ENCODE measurements at regions not wholly inside any gene's neighbourhood (a gene's known extent, or its start where the extent isn't known, plus 50 kb on each side); places are given as distances from the start of the nearest gene placed in this dataset.

DNA sequence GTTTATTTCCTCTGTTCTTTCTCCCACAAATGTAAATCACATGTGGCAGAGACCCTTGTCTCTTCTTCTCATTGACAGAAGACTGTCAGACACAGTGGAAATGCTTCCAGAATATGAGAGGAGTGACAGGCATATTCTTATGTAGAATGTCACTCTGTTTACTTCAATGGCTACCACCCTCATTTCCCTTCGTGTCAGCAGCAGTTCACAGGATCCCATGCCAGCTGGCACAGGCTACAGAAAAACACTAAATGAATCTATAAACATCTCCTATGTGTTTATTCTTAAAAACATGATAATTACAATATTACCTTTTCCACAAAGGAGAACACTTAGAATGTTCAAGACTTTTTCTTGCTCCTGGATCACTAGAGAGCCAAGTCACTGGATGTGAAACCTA, 183.8 kb upstream of the CNTN1 start:
- ChIA-PET SMC1A (ENCODE audit: uncharacterized antibody, unreplicated experiment) (interaction anchor here (1.0 kb wide), 1 partner anchor 172 kb away, joined by 3 read pairs; no protein-coding TSS in a partner anchor), POLR2A (no interaction called here), CTCF (no interaction called here), RAD21 (ENCODE audit: unreplicated experiment) (no interaction called here)
- Histone ChIP-seq H3K9me3 (replicated peaks; ENCODE audit: control insufficient read depth, insufficient read depth, low read length) (no peaks in the 10 kb centered on the region), H3K36me3 (ENCODE audit: control insufficient read depth in 2 of 2, insufficient read depth in 2 of 2, low read length in 1 of 2) (no peaks in the 10 kb centered on the region), H3K79me2 (ENCODE audit: control insufficient read depth, insufficient read depth, low read length) (no peaks in the 10 kb centered on the region), H3K27me3 (replicated peaks in 1 of 2; ENCODE audit: control insufficient read depth in 2 of 2, insufficient read depth in 2 of 2, low read length in 1 of 2) (no peaks in the 10 kb centered on the region), H3K4me1 (ENCODE audit: control insufficient read depth, insufficient read depth, low read length) (peaks cover 5% of the 10 kb centered on the region; the same call in 1 of the 2 replicates), H4K20me1 (ENCODE audit: control insufficient read depth, insufficient read depth) (no peaks in the 10 kb centered on the region), H3K4me2 (ENCODE audit: control insufficient read depth, insufficient read depth) (no peak overlapping the region), H3K9ac (ENCODE audit: control insufficient read depth, insufficient read depth, low read length) (no peak overlapping the region), H3K27ac (ENCODE audit: control insufficient read depth, insufficient read depth) (no peak overlapping the region), H3K4me3 (no peak overlapping the region), H2AFZ (ENCODE audit: control insufficient read depth, low read depth, low read length) (no peak overlapping the region)
- FAIRE-seq, result no peak
- in situ Hi-C loops (cut with MboI) (no loop called here), intact Hi-C loops (cut with micrococcal nuclease; ENCODE audit: unreplicated experiment) (no loop called here)
- no peak for ATAC-seq
- no TSS peak for BruUV-seq (replicated peaks)
- 38% methylated on average over 1 of the region's 1 CpG for WGBS (ENCODE audit: insufficient coverage, insufficient replicate concordance, low lambda C conversion rate, missing lambda C conversion rate)
- no peak for DNase-seq (ENCODE audit: low read depth, low spot score)
- TF ChIP-seq IKZF2 (IDR thresholded peaks at IDR 0.05), result no peak
- TF ChIP-seq BRCA1 (IDR thresholded peaks at IDR 0.05; ENCODE audit: low read depth, low read length), result no peak
- no peak for TF ChIP-seq EGR1 (IDR thresholded peaks at IDR 0.05; ENCODE audit: borderline replicate concordance in 1 of 2, low read depth in 2 of 2, low read length in 2 of 2)
- TF ChIP-seq TCF12 (IDR thresholded peaks at IDR 0.05; ENCODE audit: low read depth, low read length), result no peak
- TF ChIP-seq, protein P1, sequence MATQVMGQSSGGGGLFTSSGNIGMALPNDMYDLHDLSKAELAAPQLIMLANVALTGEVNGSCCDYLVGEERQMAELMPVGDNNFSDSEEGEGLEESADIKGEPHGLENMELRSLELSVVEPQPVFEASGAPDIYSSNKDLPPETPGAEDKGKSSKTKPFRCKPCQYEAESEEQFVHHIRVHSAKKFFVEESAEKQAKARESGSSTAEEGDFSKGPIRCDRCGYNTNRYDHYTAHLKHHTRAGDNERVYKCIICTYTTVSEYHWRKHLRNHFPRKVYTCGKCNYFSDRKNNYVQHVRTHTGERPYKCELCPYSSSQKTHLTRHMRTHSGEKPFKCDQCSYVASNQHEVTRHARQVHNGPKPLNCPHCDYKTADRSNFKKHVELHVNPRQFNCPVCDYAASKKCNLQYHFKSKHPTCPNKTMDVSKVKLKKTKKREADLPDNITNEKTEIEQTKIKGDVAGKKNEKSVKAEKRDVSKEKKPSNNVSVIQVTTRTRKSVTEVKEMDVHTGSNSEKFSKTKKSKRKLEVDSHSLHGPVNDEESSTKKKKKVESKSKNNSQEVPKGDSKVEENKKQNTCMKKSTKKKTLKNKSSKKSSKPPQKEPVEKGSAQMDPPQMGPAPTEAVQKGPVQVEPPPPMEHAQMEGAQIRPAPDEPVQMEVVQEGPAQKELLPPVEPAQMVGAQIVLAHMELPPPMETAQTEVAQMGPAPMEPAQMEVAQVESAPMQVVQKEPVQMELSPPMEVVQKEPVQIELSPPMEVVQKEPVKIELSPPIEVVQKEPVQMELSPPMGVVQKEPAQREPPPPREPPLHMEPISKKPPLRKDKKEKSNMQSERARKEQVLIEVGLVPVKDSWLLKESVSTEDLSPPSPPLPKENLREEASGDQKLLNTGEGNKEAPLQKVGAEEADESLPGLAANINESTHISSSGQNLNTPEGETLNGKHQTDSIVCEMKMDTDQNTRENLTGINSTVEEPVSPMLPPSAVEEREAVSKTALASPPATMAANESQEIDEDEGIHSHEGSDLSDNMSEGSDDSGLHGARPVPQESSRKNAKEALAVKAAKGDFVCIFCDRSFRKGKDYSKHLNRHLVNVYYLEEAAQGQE (IDR thresholded peaks at IDR 0.05; ENCODE audit: low read depth, low read length), result no peak
- no peak for TF ChIP-seq ZBED1 (IDR thresholded peaks at IDR 0.05; ENCODE audit: borderline replicate concordance)
- TF ChIP-seq WRNIP1 (IDR thresholded peaks at IDR 0.05; ENCODE audit: borderline replicate concordance, low read depth, low read length), result no peak
- TF ChIP-seq FOXM1 (IDR thresholded peaks at IDR 0.05; ENCODE audit: low read depth, low read length), result no peak
- no peak for TF ChIP-seq MEF2A (IDR thresholded peaks at IDR 0.05; ENCODE audit: insufficient read depth, low read depth, low read length)
- TF ChIP-seq, protein P2, sequence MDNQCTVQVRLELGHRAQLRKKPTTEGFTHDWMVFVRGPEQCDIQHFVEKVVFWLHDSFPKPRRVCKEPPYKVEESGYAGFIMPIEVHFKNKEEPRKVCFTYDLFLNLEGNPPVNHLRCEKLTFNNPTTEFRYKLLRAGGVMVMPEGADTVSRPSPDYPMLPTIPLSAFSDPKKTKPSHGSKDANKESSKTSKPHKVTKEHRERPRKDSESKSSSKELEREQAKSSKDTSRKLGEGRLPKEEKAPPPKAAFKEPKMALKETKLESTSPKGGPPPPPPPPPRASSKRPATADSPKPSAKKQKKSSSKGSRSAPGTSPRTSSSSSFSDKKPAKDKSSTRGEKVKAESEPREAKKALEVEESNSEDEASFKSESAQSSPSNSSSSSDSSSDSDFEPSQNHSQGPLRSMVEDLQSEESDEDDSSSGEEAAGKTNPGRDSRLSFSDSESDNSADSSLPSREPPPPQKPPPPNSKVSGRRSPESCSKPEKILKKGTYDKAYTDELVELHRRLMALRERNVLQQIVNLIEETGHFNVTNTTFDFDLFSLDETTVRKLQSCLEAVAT (IDR thresholded peaks at IDR 0.05), result no peak

Measured in GM12878 (cell line).